SK-N-SH treated with all-trans-retinoic acid at 6 μM for 48 hours (cell line): ENCODE measurements at regions not wholly inside any gene's neighbourhood (a gene's known extent, or its start where the extent isn't known, plus 50 kb on each side); places are given as distances from the start of the nearest gene placed in this dataset.

ENCODE experiments used
- ATAC-seq: fragments of 200-7000 bp; cut with Tn5 transposase; 3 replicates; pipeline ENCODE4 v1.9.1; 2020; ENCODE audit warnings: mild to moderate bottlenecking, moderate library complexity
- ARNTL ChIP-seq: fragments of 450-650 bp; formaldehyde crosslinking; IDR thresholded peaks from 2 replicates; pipeline ENCODE4 v1.5.0; 2020; ENCODE audit warnings: low read depth, mild to moderate bottlenecking, moderate library complexity, borderline replicate concordance
- CREB5 ChIP-seq: fragments of 250-450 bp; sonication (Bioruptor Pico); IDR thresholded peaks from 2 replicates; pipeline ENCODE4 v1.5.1; 2020; ENCODE audit warnings: low read depth, mild to moderate bottlenecking, moderate library complexity
- CSRNP3 ChIP-seq: fragments of 250-450 bp; sonication (Bioruptor Pico); IDR thresholded peaks from 2 replicates; pipeline ENCODE4 v1.5.1; 2021; ENCODE audit warnings: mild to moderate bottlenecking, moderate library complexity
- ESRRG ChIP-seq: fragments of 250-450 bp; sonication (Bioruptor Pico); IDR thresholded peaks from 2 replicates; pipeline ENCODE4 v1.6.1; 2021; ENCODE audit warnings: mild to moderate bottlenecking
- GLIS3 ChIP-seq: fragments of 250-450 bp; sonication (Bioruptor Pico); IDR thresholded peaks from 2 replicates; pipeline ENCODE4 v1.5.0; 2020; ENCODE audit warnings: mild to moderate bottlenecking, moderate library complexity
- ISL1 ChIP-seq: fragments of 250-450 bp; sonication (Bioruptor Pico); IDR thresholded peaks from 2 replicates; pipeline ENCODE4 v2.1.2; 2022; ENCODE audit warnings: mild to moderate bottlenecking, moderate library complexity
- OSR1 ChIP-seq: fragments of 250-450 bp; sonication (Bioruptor Pico); IDR thresholded peaks from 2 replicates; pipeline ENCODE4 v1.8.0; 2022; ENCODE audit warnings: moderate library complexity, mild to moderate bottlenecking, inconsistent platforms
- PATZ1 ChIP-seq: fragments of 250-450 bp; sonication (Bioruptor Pico); IDR thresholded peaks from 2 replicates; pipeline ENCODE4 v1.8.0; 2020; ENCODE audit warnings: mild to moderate bottlenecking, moderate library complexity, borderline replicate concordance
- RARB ChIP-seq: fragments of 250-450 bp; sonication (Bioruptor Pico); IDR thresholded peaks from 2 replicates; pipeline ENCODE4 v1.8.0; 2021; ENCODE audit warnings: mild to moderate bottlenecking, moderate library complexity
- SNAI2 ChIP-seq: fragments of 250-450 bp; sonication (Bioruptor Pico); IDR thresholded peaks from 2 replicates; pipeline ENCODE4 v1.5.0; 2020; ENCODE audit warnings: mild to moderate bottlenecking, moderate library complexity
- TCF4 ChIP-seq: fragments of 250-450 bp; sonication (Bioruptor Pico); IDR thresholded peaks from 2 replicates; pipeline ENCODE4 v1.8.0; 2021; ENCODE audit warnings: mild to moderate bottlenecking, moderate library complexity, borderline replicate concordance
- TOX ChIP-seq: fragments of 250-450 bp; sonication (Bioruptor Pico); IDR thresholded peaks from 2 replicates; pipeline ENCODE4 v1.8.0; 2021; ENCODE audit warnings: mild to moderate bottlenecking, moderate library complexity, borderline replicate concordance
- TSHZ2 ChIP-seq: fragments of 250-450 bp; sonication (Bioruptor Pico); IDR thresholded peaks from 2 replicates; pipeline ENCODE4 v1.5.0; 2020; ENCODE audit warnings: mild to moderate bottlenecking, moderate library complexity
- ZC3H10 ChIP-seq: fragments of 250-450 bp; sonication (Bioruptor Pico); IDR thresholded peaks from 2 replicates; pipeline ENCODE4 v1.5.1; 2021; ENCODE audit warnings: mild to moderate bottlenecking, moderate library complexity
- ZFP3 ChIP-seq: fragments of 250-450 bp; sonication (Bioruptor Pico); IDR thresholded peaks from 2 replicates; pipeline ENCODE4 v1.5.0; 2020; ENCODE audit warnings: mild to moderate bottlenecking, moderate library complexity
- ZNF565 ChIP-seq: fragments of 450-650 bp; formaldehyde crosslinking; conservative IDR thresholded peaks from 2 replicates; pipeline ENCODE4 v1.5.0; 2020; ENCODE audit warnings: low read depth, mild to moderate bottlenecking, moderate library complexity
- ZNF70 ChIP-seq: fragments of 450-650 bp; formaldehyde crosslinking; IDR thresholded peaks from 2 replicates; pipeline ENCODE4 v1.5.0; 2020; ENCODE audit warnings: mild to moderate bottlenecking, moderate library complexity
- ZNF8 ChIP-seq: fragments of 450-650 bp; formaldehyde crosslinking; IDR thresholded peaks from 2 replicates; pipeline ENCODE4 v1.5.0; 2020; ENCODE audit warnings: mild to moderate bottlenecking, moderate library complexity
- TF ChIP-seq, protein P1 (sequence below): fragments of 250-450 bp; sonication (Bioruptor Pico); IDR thresholded peaks from 2 replicates; pipeline ENCODE4 v1.8.0; 2021; ENCODE audit warnings: low read depth, mild to moderate bottlenecking, moderate library complexity, borderline replicate concordance

DNA sequence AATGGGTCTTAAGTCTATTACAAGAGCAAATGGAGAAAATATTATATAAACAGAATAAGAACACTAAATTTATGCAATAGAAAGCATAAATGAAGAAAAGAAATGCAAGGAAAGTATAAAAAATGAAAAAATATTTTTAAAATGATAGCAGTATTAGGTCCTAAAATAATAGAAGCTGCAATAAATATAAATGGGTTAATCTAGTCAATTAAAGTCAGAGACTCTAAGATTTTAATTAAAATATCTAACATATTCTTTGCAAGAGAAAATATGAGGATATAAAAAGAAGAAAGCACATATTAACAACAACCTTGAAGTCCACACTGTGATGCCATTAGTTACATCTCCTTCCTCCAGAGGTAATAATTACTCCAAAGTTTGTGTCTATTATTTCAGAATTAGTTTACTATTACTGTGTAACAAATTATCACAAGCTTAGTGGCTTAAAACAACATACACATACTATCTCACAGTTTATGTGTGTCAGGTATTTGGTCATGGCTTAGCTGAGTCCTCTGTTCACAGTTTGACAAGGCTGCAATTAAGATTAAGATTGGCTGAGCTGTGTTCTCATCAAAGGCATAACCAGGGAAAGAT is 174.9 kb downstream of the NAA11 start:
- TF ChIP-seq CSRNP3 (CRISPR knock-in tag), result no peak
- no peak for TF ChIP-seq RARB
- no peak for TF ChIP-seq CREB5 (CRISPR knock-in tag)
- no peak for TF ChIP-seq ZC3H10 (CRISPR knock-in tag)
- TF ChIP-seq, protein P1, sequence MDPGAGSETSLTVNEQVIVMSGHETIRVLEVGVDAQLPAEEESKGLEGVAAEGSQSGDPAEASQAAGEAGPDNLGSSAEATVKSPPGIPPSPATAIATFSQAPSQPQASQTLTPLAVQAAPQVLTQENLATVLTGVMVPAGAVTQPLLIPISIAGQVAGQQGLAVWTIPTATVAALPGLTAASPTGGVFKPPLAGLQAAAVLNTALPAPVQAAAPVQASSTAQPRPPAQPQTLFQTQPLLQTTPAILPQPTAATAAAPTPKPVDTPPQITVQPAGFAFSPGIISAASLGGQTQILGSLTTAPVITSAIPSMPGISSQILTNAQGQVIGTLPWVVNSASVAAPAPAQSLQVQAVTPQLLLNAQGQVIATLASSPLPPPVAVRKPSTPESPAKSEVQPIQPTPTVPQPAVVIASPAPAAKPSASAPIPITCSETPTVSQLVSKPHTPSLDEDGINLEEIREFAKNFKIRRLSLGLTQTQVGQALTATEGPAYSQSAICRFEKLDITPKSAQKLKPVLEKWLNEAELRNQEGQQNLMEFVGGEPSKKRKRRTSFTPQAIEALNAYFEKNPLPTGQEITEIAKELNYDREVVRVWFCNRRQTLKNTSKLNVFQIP (CRISPR knock-in tag), result no peak
- TF ChIP-seq SNAI2, result no peak
- no peak for TF ChIP-seq ARNTL (CRISPR knock-in tag)
- no peak for TF ChIP-seq TSHZ2
- ATAC-seq, result no peak

GRCh38 chr4:79148369-79148768 is 177.5 kb downstream of the NAA11 start:
- no peak for TF ChIP-seq TCF4
- no peak for TF ChIP-seq ZNF565
- no peak for TF ChIP-seq GLIS3
- no peak for TF ChIP-seq CSRNP3 (CRISPR knock-in tag)
- no peak for TF ChIP-seq TSHZ2
- TF ChIP-seq, protein P1 (CRISPR knock-in tag), result no peak
- TF ChIP-seq ISL1, result no peak
- no peak for TF ChIP-seq ZNF8

DNA sequence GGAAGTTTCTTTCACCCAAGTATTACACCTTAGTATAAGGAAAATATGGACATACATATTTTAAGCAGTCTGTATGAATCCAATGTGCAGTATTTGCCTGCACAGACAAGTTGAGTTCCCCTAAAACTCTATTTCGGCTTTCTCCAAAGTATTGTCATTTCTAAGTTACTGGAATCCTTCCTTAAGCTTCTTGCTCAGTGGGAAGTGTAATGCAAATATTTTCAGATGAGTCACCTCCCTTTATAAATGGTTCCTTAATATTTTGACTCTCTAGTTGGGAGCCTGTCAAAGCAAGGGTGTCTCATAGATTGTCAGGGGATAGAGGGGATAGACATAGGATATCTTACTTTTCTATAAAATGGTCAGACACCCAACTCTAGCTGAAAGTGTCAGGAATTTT is 178.6 kb downstream of the NAA11 start:
- ATAC-seq, result no peak
- no peak for TF ChIP-seq ZNF565
- no peak for TF ChIP-seq ZNF70 (CRISPR knock-in tag)
- TF ChIP-seq, protein P1 (CRISPR knock-in tag), result no peak
- no peak for TF ChIP-seq ZFP3 (CRISPR knock-in tag)
- TF ChIP-seq TOX (CRISPR knock-in tag), result no peak
- no peak for TF ChIP-seq RARB
- TF ChIP-seq ZC3H10 (CRISPR knock-in tag), result no peak
- no peak for TF ChIP-seq OSR1 (CRISPR knock-in tag)
- no peak for TF ChIP-seq PATZ1 (CRISPR knock-in tag)
- no peak for TF ChIP-seq ARNTL (CRISPR knock-in tag)
- TF ChIP-seq ESRRG (CRISPR knock-in tag), result no peak
- no peak for TF ChIP-seq GLIS3
- no peak for TF ChIP-seq ZNF8

More at GRCh38 chr4:79148369-79148768, 177.5 kb downstream of the NAA11 start:
- ATAC-seq, result no peak
